HG03520 (cell line): ENCODE measurements at regions not wholly inside any gene's neighbourhood (a gene's known extent, or its start where the extent isn't known, plus 50 kb on each side); places are given as distances from the start of the nearest gene placed in this dataset.

Source experiments
- ATAC-seq: cut with Tn5 transposase; IDR thresholded peaks from one replicate; pipeline ENCODE4 v1.9.1; 2021; ENCODE audit warnings: mild to moderate bottlenecking, moderate library complexity; ENCODE audit not compliant: unreplicated experiment

- ATAC-seq: no peak
Observed at GRCh38 chr20:11529047-11529446, 388.6 kb upstream of the BTBD3 start.

DNA sequence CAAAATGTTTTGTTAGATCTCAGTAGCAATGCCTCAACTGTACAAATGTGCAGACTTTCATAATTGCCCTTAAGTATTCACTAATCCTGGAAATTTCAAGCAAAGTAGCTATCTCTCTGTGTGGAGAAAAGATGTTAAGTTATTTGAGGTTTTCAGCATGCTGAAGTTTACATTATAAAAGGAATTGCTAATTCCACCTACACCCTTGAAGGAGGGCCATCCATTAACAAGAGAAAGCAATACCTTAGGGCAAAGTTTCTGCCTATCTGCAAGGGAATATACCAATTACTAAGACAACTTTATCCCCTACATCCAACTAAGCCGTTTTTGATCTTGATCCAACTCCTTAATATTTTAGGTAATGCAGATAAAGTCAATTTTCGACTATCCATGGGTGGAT lies 380.7 kb upstream of the BTBD3 start:
- no peak for ATAC-seq

- ATAC-seq: no peak
Observed at GRCh38 chr20:11539450-11539849, 378.2 kb upstream of the BTBD3 start.

- no peak for ATAC-seq
Observed at GRCh38 chr20:11540558-11540957, 377.1 kb upstream of the BTBD3 start.

DNA sequence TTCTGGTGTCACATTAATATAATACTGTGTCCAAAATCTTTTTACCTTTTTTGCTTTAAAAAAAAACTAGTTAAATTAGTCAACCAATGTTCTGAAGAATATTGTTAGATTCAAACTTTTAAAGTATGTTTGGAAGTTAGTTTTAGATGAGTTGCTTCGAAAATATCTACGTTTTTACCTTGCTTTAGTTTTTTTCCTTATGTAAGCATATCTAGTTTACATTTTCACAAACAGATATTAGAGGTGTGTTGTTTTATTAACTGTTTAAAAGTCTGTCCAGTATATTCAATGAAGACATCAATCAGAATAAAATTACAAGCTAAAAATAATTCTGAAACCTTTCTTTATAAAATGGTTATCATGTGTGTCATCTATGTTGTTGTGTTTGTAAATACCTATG lies 375.0 kb upstream of the BTBD3 start:
- no peak for ATAC-seq

- ATAC-seq: peak; percentile 48
Observed at GRCh38 chr20:11544029-11544678, 373.5 kb upstream of the BTBD3 start.

GRCh38 chr20:11546939-11547338 lies 370.8 kb upstream of the BTBD3 start:
- no peak for ATAC-seq

DNA sequence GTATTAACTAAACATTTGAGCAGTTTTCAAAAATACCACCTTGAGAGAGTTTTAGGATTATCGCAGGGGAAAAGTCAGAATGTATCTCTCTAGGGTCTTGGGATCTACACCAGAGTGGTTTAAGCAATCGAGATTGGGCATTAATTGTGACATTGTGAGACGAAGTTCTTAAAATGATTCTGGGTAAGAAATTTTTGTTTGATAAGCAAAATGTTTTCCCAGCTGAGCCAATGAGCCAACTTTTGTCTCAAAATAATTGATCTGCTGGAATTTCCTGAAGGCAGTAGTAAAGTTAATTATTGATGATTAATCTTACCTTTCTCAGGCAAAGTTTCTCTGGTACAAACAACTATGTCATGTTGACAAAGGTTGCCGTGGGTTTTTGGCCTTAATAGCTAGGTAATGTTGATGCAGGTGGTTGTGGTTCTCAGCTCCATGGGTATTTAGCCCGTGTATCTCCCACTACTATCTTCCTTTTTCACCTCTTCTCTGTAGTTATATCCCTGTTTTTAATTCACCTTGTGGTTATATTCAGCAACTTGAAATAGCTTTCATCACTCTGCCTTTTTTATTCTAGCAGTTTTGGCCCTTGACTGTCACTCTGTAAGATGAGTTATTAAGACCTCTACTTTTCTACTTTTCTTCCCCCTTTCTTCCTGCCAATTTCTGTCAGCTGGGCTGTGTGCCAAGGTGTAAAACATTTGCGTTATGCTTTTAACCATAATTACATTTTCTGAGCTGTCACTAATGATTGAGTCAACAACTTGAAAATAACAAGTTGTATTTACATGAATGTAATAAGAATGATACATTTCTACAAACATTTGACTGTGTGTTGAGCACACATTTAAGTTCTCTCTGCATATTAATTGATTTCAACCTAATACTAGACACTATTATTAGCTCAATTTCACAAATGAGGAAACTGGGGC lies 368.3 kb upstream of the BTBD3 start:
- no peak for ATAC-seq

DNA sequence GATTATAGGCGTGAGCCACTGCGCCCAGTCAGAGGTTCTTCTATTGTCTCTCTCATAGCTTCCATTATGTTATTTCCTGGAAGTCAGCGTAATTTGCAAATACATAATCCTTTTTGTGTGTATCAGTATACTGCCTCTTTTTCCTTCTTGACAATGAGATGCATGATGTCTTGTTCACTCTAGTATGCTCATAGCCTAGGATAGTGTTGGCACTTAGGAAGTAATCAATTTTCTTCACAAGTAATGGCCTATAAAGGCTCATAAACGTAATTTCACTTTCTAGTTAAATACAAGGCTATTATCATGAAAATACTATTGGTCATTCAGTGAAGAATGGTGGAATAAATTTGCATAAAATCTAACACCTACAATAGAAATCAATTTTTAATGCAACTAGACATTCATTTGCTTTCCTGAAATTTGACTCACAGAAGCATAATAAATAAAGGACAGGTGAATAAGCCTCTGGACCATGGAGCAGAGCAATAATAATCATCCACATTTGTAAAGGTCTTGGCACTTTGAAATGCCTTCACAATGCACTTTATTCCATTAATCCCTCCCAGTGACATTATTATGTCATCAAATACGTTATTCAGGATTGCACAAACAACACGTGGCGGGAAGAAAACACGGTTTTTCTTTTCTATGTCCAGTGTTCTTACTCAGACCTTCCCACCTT lies 366.9 kb upstream of the BTBD3 start:
- no peak for ATAC-seq

GRCh38 chr20:11551479-11551878 lies 366.2 kb upstream of the BTBD3 start:
- no peak for ATAC-seq

GRCh38 chr20:11553603-11554002 lies 364.1 kb upstream of the BTBD3 start:
- no peak for ATAC-seq

DNA sequence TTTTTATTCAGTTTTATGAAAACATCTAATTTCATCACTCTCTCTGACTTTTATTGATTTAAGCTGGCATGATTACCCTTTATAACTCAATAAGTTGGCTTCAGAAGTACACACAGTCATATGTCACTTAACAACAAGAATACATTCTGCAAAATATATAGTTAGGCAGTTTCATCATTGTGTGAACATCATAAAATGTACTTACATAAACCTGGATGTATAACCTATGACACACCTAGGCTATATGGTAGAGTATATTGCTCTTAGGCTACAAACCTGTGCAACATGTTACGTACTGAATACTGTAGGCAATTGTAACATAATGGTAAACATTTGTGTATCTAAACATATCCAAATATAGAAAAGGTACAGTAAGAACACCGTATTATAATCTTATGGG lies 362.2 kb upstream of the BTBD3 start:
- no peak for ATAC-seq

DNA sequence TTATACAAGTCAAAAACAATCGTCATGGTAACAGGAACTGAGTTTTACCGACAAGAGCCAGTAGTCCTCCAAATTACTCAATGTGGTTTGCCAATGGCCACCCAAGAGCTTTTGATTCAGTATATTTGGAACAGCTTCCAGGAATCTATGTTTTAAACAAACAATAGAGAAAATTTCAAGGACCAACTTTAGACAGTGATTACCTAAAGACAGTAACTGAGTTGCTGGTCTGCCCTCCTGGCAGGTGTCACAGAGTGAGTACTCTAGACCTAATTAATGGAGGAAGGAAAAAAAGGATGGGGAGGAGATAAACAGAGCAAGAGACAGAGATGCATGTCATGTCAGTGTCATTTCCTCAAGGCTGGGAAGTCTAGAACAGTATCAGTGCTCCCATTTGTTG lies 361.3 kb upstream of the BTBD3 start:
- ATAC-seq: no peak

DNA sequence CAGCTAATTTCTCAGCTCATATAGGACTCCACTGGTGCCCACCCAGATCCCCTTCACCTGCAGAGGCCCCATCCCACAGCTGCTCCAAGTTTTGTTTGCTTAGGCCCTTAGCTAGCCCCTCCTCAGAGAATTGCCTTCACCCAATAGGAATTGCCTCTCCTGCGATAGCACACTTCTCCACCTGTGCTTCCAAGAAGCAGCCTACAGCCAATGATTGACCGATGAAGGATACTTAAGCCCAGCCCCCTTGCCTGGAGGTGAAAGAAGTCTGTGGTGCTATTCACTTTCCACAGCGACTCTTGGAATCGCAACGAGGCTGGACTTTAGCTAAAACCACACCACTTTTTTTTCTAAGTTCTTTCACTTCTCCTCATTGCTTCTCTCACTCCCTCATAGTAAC lies 353.2 kb upstream of the BTBD3 start:
- ATAC-seq: no peak

DNA sequence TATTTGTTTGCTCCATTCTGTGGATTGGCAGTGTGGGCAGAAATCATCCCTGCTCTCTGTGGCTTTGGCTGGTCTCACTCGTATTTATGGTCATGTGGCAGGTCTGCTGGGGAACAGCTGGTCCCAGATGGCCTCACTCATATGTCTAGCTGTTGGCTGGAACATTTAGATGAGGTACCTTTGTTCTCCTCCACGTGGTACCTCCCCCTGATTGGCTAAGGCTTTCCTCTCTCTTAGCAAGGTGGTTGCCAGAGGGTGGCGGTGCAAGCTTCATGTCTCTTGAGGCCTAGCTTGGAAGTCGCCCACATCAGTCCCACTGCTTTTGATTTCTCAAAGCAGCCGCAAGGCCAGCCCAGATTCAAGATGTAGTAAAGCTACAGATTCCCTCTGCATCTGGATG lies 348.5 kb upstream of the BTBD3 start:
- no peak for ATAC-seq

DNA sequence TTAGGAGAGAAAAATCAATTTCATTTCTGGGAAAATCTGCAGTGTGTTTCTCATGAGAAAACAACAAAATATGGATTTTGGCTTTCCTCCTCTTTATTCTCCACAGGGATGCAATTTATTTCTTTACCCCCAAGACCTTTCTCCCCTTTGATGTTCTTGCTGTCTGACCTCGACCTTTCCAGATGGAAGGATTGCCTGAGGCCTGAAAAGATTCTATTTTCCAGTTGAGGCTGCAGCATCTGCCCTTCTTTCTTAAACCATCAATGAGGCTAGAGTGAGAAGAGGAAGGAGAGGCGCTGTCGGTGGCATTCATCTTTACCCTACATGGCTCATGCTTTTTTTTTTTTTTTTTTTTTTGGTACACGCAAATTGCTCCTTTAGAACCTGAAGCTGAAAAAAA lies 344.2 kb upstream of the BTBD3 start:
- no peak for ATAC-seq

- ATAC-seq: no peak
Observed at GRCh38 chr20:11581271-11581670, 336.4 kb upstream of the BTBD3 start.

GRCh38 chr20:11582060-11582459 lies 335.6 kb upstream of the BTBD3 start:
- ATAC-seq: no peak

DNA sequence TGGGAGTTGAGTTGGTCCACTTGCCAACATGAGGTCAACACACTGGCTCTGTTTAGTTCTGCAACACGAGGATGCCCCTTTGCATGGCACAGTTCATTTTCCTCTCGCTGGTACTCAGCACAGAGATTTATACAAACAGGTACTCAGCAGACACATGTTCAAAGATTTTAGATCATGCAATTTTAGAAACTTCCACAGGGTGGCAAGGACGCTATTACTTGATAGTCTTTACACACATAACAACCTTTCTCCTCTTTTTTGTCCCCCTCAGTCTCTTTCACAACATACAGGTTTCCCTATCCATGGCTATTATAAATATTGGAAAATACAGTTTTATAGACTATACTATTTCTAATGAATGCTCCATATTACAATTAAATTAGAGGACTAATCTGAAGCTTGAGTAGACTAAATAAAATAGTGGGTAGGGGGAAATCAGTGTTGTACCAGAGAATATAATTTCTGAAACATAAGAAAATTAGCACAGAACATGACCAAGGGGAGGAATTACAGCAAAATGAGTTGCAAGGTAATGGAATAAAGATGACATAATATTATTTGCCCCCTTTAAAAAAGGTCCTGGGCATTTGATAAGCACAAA lies 331.8 kb upstream of the BTBD3 start:
- no peak for ATAC-seq

DNA sequence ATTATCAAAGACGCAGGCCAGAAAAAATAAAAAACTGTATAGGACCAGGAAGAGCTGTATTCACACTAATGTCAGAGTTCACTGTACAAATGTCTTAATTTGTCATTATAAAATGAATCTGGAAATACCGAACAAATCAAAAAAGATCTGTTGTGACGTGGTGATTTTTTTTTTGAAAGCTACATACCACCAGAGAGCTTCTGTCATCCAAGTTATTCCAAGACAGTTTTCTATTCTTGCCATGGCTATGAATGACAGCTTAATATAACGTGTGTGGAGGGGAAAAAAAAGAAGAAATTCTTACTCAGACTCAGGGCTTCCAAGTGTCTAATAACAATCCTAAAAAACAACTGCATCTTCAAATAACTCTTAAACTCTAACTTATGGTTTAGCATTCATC lies 328.8 kb upstream of the BTBD3 start:
- no peak for ATAC-seq

- ATAC-seq: no peak
Observed at GRCh38 chr20:11591965-11592364, 325.7 kb upstream of the BTBD3 start.
